ENCODE measurements at regions not wholly inside any gene's neighbourhood (a gene's known extent, or its start where the extent isn't known, plus 50 kb on each side); places are given as distances from the start of the nearest gene placed in this dataset.

- Histone ChIP-seq H3K4me1 (ENCODE audit: control insufficient read depth in 2 of 2, insufficient read depth in 2 of 2, low read length in 2 of 2) (no peaks in the 10 kb centered on the region), H3K27me3 (ENCODE audit: control insufficient read depth in 2 of 2, insufficient read depth in 1 of 2, low read length in 1 of 2) (no peaks in the 10 kb centered on the region), H3K36me3 (ENCODE audit: control insufficient read depth in 2 of 2, insufficient read depth in 2 of 2, low read length in 1 of 2) (no peaks in the 10 kb centered on the region), H3K9me3 (ENCODE audit: control insufficient read depth in 2 of 2, insufficient read depth in 1 of 2, low read length in 1 of 2) (no peaks in the 10 kb centered on the region), H3K4me3 (ENCODE audit: low read length in 2 of 2) (no peak overlapping the region), H3K27ac (ENCODE audit: low read depth in 1 of 2, low read length in 1 of 2) (no peak overlapping the region)
- DNase-seq (ENCODE audit: low read depth in 6 of 9, low spot score in 9 of 9): no peak
- WGBS: 92% methylated on average over 3 of the region's 3 CpGs
Observed at GRCh38 chr7:109029866-109030265, 460.2 kb downstream of the DNAJB9 start.

DNA sequence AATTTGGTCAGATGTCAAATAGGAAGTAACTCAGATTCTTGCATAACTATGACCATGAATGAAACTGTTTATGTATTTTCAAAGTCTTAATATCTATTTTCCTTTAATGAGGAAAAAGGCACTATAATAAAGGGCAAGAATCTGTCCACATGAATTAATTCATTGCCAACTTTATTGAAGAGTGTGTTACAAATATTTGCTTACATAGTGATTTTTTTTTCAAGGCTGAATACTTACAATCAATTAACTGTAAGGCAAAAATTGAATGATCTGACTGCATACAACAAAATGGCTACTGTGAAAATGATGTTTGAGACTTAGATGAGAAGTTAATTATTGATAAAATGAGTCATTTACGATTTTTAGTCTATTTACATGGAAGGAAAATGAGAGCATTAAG lies 475.0 kb downstream of the DNAJB9 start:
- Histone ChIP-seq H3K4me3 (ENCODE audit: low read length in 2 of 2) (no peak overlapping the region), H3K36me3 (ENCODE audit: control insufficient read depth in 2 of 2, insufficient read depth in 2 of 2, low read length in 1 of 2) (no peaks in the 10 kb centered on the region), H3K27ac (ENCODE audit: low read depth in 1 of 2, low read length in 1 of 2) (no peak overlapping the region), H3K9me3 (ENCODE audit: control insufficient read depth in 2 of 2, insufficient read depth in 1 of 2, low read length in 1 of 2) (peaks cover 0 to 4% of the 10 kb centered on the region in 2 donors), H3K27me3 (ENCODE audit: control insufficient read depth in 2 of 2, insufficient read depth in 1 of 2, low read length in 1 of 2) (no peaks in the 10 kb centered on the region), H3K4me1 (ENCODE audit: control insufficient read depth in 2 of 2, insufficient read depth in 2 of 2, low read length in 2 of 2) (no peaks in the 10 kb centered on the region)
- 87% methylated on average over 1 of the region's 1 CpG for WGBS
- no peak for DNase-seq (ENCODE audit: low read depth in 6 of 9, low spot score in 9 of 9)

GRCh38 chr7:109049366-109049765 lies 479.7 kb downstream of the DNAJB9 start:
- DNase-seq (ENCODE audit: low read depth in 6 of 9, low spot score in 9 of 9): no peak
- H3K4me1 ChIP-seq (ENCODE audit: control insufficient read depth in 2 of 2, insufficient read depth in 2 of 2, low read length in 2 of 2): no peaks in the 10 kb centered on the region
- H3K9me3 ChIP-seq (ENCODE audit: control insufficient read depth in 2 of 2, insufficient read depth in 1 of 2, low read length in 1 of 2): no peaks in the 10 kb centered on the region
- no peaks in the 10 kb centered on the region for H3K27me3 ChIP-seq (ENCODE audit: control insufficient read depth in 2 of 2, insufficient read depth in 1 of 2, low read length in 1 of 2)
- H3K4me3 ChIP-seq (ENCODE audit: low read length in 2 of 2): no peak overlapping the region
- WGBS: 96% methylated on average over 2 of the region's 2 CpGs
- no peak overlapping the region for H3K27ac ChIP-seq (ENCODE audit: low read depth in 1 of 2, low read length in 1 of 2)
- no peaks in the 10 kb centered on the region for H3K36me3 ChIP-seq (ENCODE audit: control insufficient read depth in 2 of 2, insufficient read depth in 2 of 2, low read length in 1 of 2)

DNA sequence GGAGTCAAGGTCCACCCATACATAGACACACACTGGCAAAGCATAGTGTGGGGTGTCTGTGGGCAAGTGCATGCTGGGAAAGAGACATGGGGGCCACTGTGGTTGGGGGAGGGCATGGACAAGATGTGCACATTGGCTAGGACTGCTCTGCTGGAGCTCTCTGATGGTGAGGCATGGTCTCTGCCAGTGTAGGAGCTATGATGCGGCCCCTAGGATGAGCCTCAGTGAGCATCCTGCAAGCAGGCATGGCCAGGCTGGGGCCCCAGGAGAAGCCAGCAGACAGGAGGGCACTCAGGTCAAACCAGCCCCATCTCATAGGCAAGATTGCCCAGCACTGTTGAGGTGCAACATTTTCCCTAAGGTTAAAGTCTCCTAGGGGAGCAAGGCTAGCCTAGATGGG lies 489.4 kb downstream of the DNAJB9 start:
- Histone ChIP-seq H3K9me3 (ENCODE audit: control insufficient read depth in 2 of 2, insufficient read depth in 1 of 2, low read length in 1 of 2) (no peaks in the 10 kb centered on the region), H3K36me3 (ENCODE audit: control insufficient read depth in 2 of 2, insufficient read depth in 2 of 2, low read length in 1 of 2) (no peaks in the 10 kb centered on the region), H3K27ac (ENCODE audit: low read depth in 1 of 2, low read length in 1 of 2) (no peak overlapping the region), H3K4me3 (ENCODE audit: low read length in 2 of 2) (no peak overlapping the region), H3K4me1 (ENCODE audit: control insufficient read depth in 2 of 2, insufficient read depth in 2 of 2, low read length in 2 of 2) (no peaks in the 10 kb centered on the region), H3K27me3 (ENCODE audit: control insufficient read depth in 2 of 2, insufficient read depth in 1 of 2, low read length in 1 of 2) (no peaks in the 10 kb centered on the region)
- 88% methylated on average over 1 of the region's 1 CpG for WGBS
- no peak for DNase-seq (ENCODE audit: low read depth in 6 of 9, low spot score in 9 of 9)

- H3K36me3 ChIP-seq (ENCODE audit: control insufficient read depth in 2 of 2, insufficient read depth in 2 of 2, low read length in 1 of 2): no peaks in the 10 kb centered on the region
- H3K27me3 ChIP-seq (ENCODE audit: control insufficient read depth in 2 of 2, insufficient read depth in 1 of 2, low read length in 1 of 2): no peaks in the 10 kb centered on the region
- DNase-seq (ENCODE audit: low read depth in 6 of 9, low spot score in 9 of 9): no peak
- no peak overlapping the region for H3K27ac ChIP-seq (ENCODE audit: low read depth in 1 of 2, low read length in 1 of 2)
- no peaks in the 10 kb centered on the region for H3K9me3 ChIP-seq (ENCODE audit: control insufficient read depth in 2 of 2, insufficient read depth in 1 of 2, low read length in 1 of 2)
- no peak overlapping the region for H3K4me3 ChIP-seq (ENCODE audit: low read length in 2 of 2)
- WGBS: 90% methylated on average over 4 of the region's 4 CpGs
- no peaks in the 10 kb centered on the region for H3K4me1 ChIP-seq (ENCODE audit: control insufficient read depth in 2 of 2, insufficient read depth in 2 of 2, low read length in 2 of 2)
Observed at GRCh38 chr7:109062798-109063197, 493.1 kb downstream of the DNAJB9 start.

DNA sequence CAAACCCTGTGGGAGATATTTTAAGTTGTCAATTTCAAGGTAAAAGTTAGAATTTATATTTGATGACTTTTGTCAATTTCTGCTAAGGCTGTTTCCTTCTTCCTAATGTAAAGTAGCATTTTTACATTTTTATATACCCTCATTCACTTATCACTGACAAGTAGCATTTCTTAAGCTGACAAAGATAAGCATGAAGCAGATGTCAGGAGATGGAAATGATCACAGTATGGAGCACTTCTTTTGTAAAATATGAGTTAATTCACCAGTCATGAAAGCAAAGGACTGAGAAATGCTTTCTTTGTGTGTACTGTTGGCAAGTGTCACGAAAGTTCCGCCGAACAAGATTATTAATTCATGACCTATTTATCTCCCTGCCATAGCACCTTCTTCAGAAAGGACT lies 503.9 kb downstream of the DNAJB9 start:
- Histone ChIP-seq H3K27me3 (ENCODE audit: control insufficient read depth in 2 of 2, insufficient read depth in 1 of 2, low read length in 1 of 2) (no peaks in the 10 kb centered on the region), H3K36me3 (ENCODE audit: control insufficient read depth in 2 of 2, insufficient read depth in 2 of 2, low read length in 1 of 2) (no peaks in the 10 kb centered on the region), H3K9me3 (ENCODE audit: control insufficient read depth in 2 of 2, insufficient read depth in 1 of 2, low read length in 1 of 2) (no peaks in the 10 kb centered on the region), H3K4me1 (ENCODE audit: control insufficient read depth in 2 of 2, insufficient read depth in 2 of 2, low read length in 2 of 2) (no peaks in the 10 kb centered on the region), H3K27ac (ENCODE audit: low read depth in 1 of 2, low read length in 1 of 2) (no peak overlapping the region), H3K4me3 (ENCODE audit: low read length in 2 of 2) (no peak overlapping the region)
- no peak for DNase-seq (ENCODE audit: low read depth in 6 of 9, low spot score in 9 of 9)
- 99% methylated on average over 3 of the region's 3 CpGs for WGBS

- Histone ChIP-seq H3K27me3 (ENCODE audit: control insufficient read depth in 2 of 2, insufficient read depth in 1 of 2, low read length in 1 of 2) (no peaks in the 10 kb centered on the region), H3K36me3 (ENCODE audit: control insufficient read depth in 2 of 2, insufficient read depth in 2 of 2, low read length in 1 of 2) (no peaks in the 10 kb centered on the region), H3K4me1 (ENCODE audit: control insufficient read depth in 2 of 2, insufficient read depth in 2 of 2, low read length in 2 of 2) (no peaks in the 10 kb centered on the region), H3K27ac (ENCODE audit: low read depth in 1 of 2, low read length in 1 of 2) (no peak overlapping the region), H3K9me3 (ENCODE audit: control insufficient read depth in 2 of 2, insufficient read depth in 1 of 2, low read length in 1 of 2) (no peaks in the 10 kb centered on the region), H3K4me3 (ENCODE audit: low read length in 2 of 2) (no peak overlapping the region)
- WGBS: 72% methylated on average over 2 of the region's 2 CpGs
- no peak for DNase-seq (ENCODE audit: low read depth in 6 of 9, low spot score in 9 of 9)
Observed at GRCh38 chr7:109076396-109076972, 506.8 kb downstream of the DNAJB9 start.

- Histone ChIP-seq H3K4me3 (ENCODE audit: low read length in 2 of 2) (no peak overlapping the region), H3K9me3 (ENCODE audit: control insufficient read depth in 2 of 2, insufficient read depth in 1 of 2, low read length in 1 of 2) (no peaks in the 10 kb centered on the region), H3K27me3 (ENCODE audit: control insufficient read depth in 2 of 2, insufficient read depth in 1 of 2, low read length in 1 of 2) (no peaks in the 10 kb centered on the region), H3K36me3 (ENCODE audit: control insufficient read depth in 2 of 2, insufficient read depth in 2 of 2, low read length in 1 of 2) (no peaks in the 10 kb centered on the region), H3K27ac (ENCODE audit: low read depth in 1 of 2, low read length in 1 of 2) (no peak overlapping the region), H3K4me1 (ENCODE audit: control insufficient read depth in 2 of 2, insufficient read depth in 2 of 2, low read length in 2 of 2) (no peaks in the 10 kb centered on the region)
- DNase-seq (ENCODE audit: low read depth in 6 of 9, low spot score in 9 of 9): no peak
- 82% methylated on average over 1 of the region's 1 CpG for WGBS
Observed at GRCh38 chr7:109091042-109091441, 521.4 kb downstream of the DNAJB9 start.

DNA sequence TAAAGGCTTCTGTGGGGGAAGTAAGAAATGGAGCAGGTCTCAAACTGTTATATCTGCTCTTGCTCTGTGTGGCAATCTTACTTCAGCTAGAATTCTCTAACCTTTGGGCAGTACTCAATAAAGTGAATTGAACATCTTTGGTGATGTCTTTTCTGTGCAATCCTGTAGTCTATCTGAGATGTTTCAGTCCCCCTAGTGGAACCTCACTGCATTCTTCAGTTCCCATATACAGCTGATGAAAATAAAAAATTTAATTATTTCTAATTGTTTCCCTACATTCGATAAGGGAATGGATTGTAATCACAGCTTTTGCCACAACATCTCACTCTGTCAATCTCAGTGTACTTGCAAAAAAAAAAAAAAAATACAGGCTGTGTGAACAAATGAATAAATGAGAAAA lies 522.6 kb downstream of the DNAJB9 start:
- Histone ChIP-seq H3K4me1 (ENCODE audit: control insufficient read depth in 2 of 2, insufficient read depth in 2 of 2, low read length in 2 of 2) (no peaks in the 10 kb centered on the region), H3K27me3 (ENCODE audit: control insufficient read depth in 2 of 2, insufficient read depth in 1 of 2, low read length in 1 of 2) (no peaks in the 10 kb centered on the region), H3K36me3 (ENCODE audit: control insufficient read depth in 2 of 2, insufficient read depth in 2 of 2, low read length in 1 of 2) (no peaks in the 10 kb centered on the region), H3K27ac (ENCODE audit: low read depth in 1 of 2, low read length in 1 of 2) (no peak overlapping the region), H3K4me3 (ENCODE audit: low read length in 2 of 2) (no peak overlapping the region), H3K9me3 (ENCODE audit: control insufficient read depth in 2 of 2, insufficient read depth in 1 of 2, low read length in 1 of 2) (no peaks in the 10 kb centered on the region)
- WGBS: 93% methylated on average over 1 of the region's 1 CpG
- DNase-seq (ENCODE audit: low read depth in 6 of 9, low spot score in 9 of 9): no peak

- DNase-seq (ENCODE audit: low read depth in 6 of 9, low spot score in 9 of 9): no peak
- no peak overlapping the region for H3K4me3 ChIP-seq (ENCODE audit: low read length in 2 of 2)
- H3K27ac ChIP-seq (ENCODE audit: low read depth in 1 of 2, low read length in 1 of 2): no peak overlapping the region
- H3K9me3 ChIP-seq (ENCODE audit: control insufficient read depth in 2 of 2, insufficient read depth in 1 of 2, low read length in 1 of 2): no peaks in the 10 kb centered on the region
- no peaks in the 10 kb centered on the region for H3K36me3 ChIP-seq (ENCODE audit: control insufficient read depth in 2 of 2, insufficient read depth in 2 of 2, low read length in 1 of 2)
- no peaks in the 10 kb centered on the region for H3K4me1 ChIP-seq (ENCODE audit: control insufficient read depth in 2 of 2, insufficient read depth in 2 of 2, low read length in 2 of 2)
- WGBS: 95% methylated on average over 1 of the region's 1 CpG
- no peaks in the 10 kb centered on the region for H3K27me3 ChIP-seq (ENCODE audit: control insufficient read depth in 2 of 2, insufficient read depth in 1 of 2, low read length in 1 of 2)
Observed at GRCh38 chr7:109101332-109101731, 531.7 kb downstream of the DNAJB9 start.
